HCT116 (cell line): ENCODE measurements at regions not wholly inside any gene's neighbourhood (a gene's known extent, or its start where the extent isn't known, plus 50 kb on each side); places are given as distances from the start of the nearest gene placed in this dataset.

Experiments
- ATAC-seq: fragments of 200-7000 bp; cut with Tn5 transposase; 2 replicates; pipeline ENCODE4 v1.9.1; 2020; ENCODE audit warnings: mild to moderate bottlenecking, moderate library complexity
- BruUV-seq: library from RNA; stranded (reverse); fragments of 400-500 nt; replicated peaks from 2 replicates; lab custom pipeline; 2021; lab: Mats Ljungman, UMichigan
- CTCF ChIA-PET: fragments of 300-600 bp; sonication (Branson Sonifier 250); formaldehyde crosslinking; loops from one replicate; lab custom pipeline; 2021; ENCODE audit warnings: antibody characterized with exemption; lab: Charles Lee
- POLR2A ChIA-PET: fragments of 300-600, 350-600 bp; sonication (Branson Sonifier 250); formaldehyde crosslinking; loops from one replicate; lab custom pipeline; 2021; ENCODE audit warnings: antibody characterized with exemption; lab: Charles Lee
- RAD21 ChIA-PET, 2 experiments: fragments of 300-600 bp; sonication (Branson Sonifier 250); formaldehyde crosslinking; loops; one replicate each; lab custom pipeline; 2023; ENCODE audit warnings: low total read pairs in 2 of 2; ENCODE audit not compliant: uncharacterized antibody in 2 of 2, unreplicated experiment in 2 of 2, low non-redundant PET in 1 of 2; lab: Charles Lee
- DNase-seq: peaks from one replicate; pipeline ENCODE4 v3.0.0-alpha.2; 2010; ENCODE audit warnings: low read depth, low spot score
- H2AFZ ChIP-seq: fragments of 200-600 bp; shearing (Covaris generic), sonication (generic); 2 replicates; pipeline ENCODE4 v1.6.1; 2017; ENCODE audit warnings: low read depth, mixed run types, mixed read lengths, antibody characterized with exemption, low read length; ENCODE audit not compliant: poor library complexity, severe bottlenecking
- H3K27ac ChIP-seq: 2 replicates; pipeline ENCODE4 v1.5.1; 2012; ENCODE audit warnings: low read depth, low read length
- H3K27me3 ChIP-seq: fragments of 200-600 bp; sonication (generic); 2 replicates; pipeline ENCODE4 v1.6.1; 2016; ENCODE audit warnings: mixed run types, low read length, mixed read lengths; ENCODE audit not compliant: insufficient read depth
- H3K36me3 ChIP-seq, 2 experiments: fragments of 200-500 bp in 1 of 2; fragments of 200-600 bp in 1 of 2; sonication (Bioruptor generic) in 1 of 2; sonication (generic) in 1 of 2; 2 replicates each; pipeline versions ENCODE4 v1.5.1 to v1.6.1; 2014 to 2016; ENCODE audit warnings: low read length in 2 of 2, inconsistent platforms in 1 of 2, mixed read lengths in 1 of 2, mixed run types in 1 of 2; ENCODE audit not compliant: insufficient read depth in 2 of 2, control insufficient read depth in 1 of 2
- H3K4me1 ChIP-seq, 2 experiments: fragments of 200-600 bp in 1 of 2; sonication (generic) in 1 of 2; 2 replicates each; pipeline versions ENCODE4 v1.5.1 to v1.6.1; 2012 to 2017; ENCODE audit warnings: low read length in 2 of 2, inconsistent platforms in 1 of 2, mild to moderate bottlenecking in 1 of 2, mixed read lengths in 1 of 2, mixed run types in 1 of 2, moderate library complexity in 1 of 2; ENCODE audit not compliant: insufficient read depth in 2 of 2, control insufficient read depth in 1 of 2
- H3K4me2 ChIP-seq: fragments of 200-600 bp; sonication (generic); 2 replicates; pipeline ENCODE4 v1.6.1; 2017; ENCODE audit warnings: mixed run types, low read length, mixed read lengths
- H3K4me3 ChIP-seq, 2 experiments: fragments of 200-600 bp in 1 of 2; sonication (generic) in 1 of 2; replicated peaks in 1 of 2; 2 replicates each; pipeline ENCODE4 v1.5.1; 2011 to 2016; ENCODE audit warnings: low read length in 2 of 2, control low read depth in 1 of 2, low read depth in 1 of 2, mild to moderate bottlenecking in 1 of 2, mixed read lengths in 1 of 2, mixed run types in 1 of 2
- H3K79me2 ChIP-seq: fragments of 200-600 bp; sonication (generic); 2 replicates; pipeline ENCODE4 v1.6.1; 2017; ENCODE audit warnings: mild to moderate bottlenecking, mixed run types, low read length, moderate library complexity, mixed read lengths; ENCODE audit not compliant: insufficient read depth
- H3K9ac ChIP-seq: fragments of 200-600 bp; sonication (generic); 2 replicates; pipeline ENCODE4 v1.6.1; 2016; ENCODE audit warnings: low read length, mixed read lengths
- H3K9me2 ChIP-seq: fragments of 200-600 bp; sonication (generic), shearing (Covaris generic); 2 replicates; pipeline ENCODE4 v1.6.1; 2017; ENCODE audit warnings: mixed run types, mild to moderate bottlenecking, moderate library complexity; ENCODE audit not compliant: insufficient read depth
- H3K9me3 ChIP-seq, 2 experiments: fragments of 200-500 bp in 1 of 2; fragments of 200-600 bp in 1 of 2; sonication (Bioruptor generic) in 1 of 2; sonication (generic) in 1 of 2; 2 replicates each; pipeline ENCODE4 v1.6.1; 2014 to 2017; ENCODE audit warnings: low read length in 2 of 2, mixed read lengths in 2 of 2, inconsistent platforms in 1 of 2, low read depth in 1 of 2, mild to moderate bottlenecking in 1 of 2, mixed run types in 1 of 2, moderate library complexity in 1 of 2; ENCODE audit not compliant: control insufficient read depth in 1 of 2, insufficient read depth in 1 of 2
- H4K20me1 ChIP-seq: fragments of 200-600 bp; sonication (generic), shearing (Covaris generic); 2 replicates; pipeline ENCODE4 v1.6.1; 2017; ENCODE audit warnings: mixed run types, mild to moderate bottlenecking, moderate library complexity; ENCODE audit not compliant: insufficient read depth
- CEBPB ChIP-seq: IDR thresholded peaks from 2 replicates; pipeline ENCODE4 v1.6.1; 2012; ENCODE audit warnings: low read depth
- EZH2 ChIP-seq: fragments of 200-600 bp; sonication (generic); IDR thresholded peaks from 2 replicates; pipeline ENCODE4 v1.6.1; 2017; ENCODE audit warnings: antibody characterized with exemption, mixed run types
- MAX ChIP-seq: IDR thresholded peaks from 2 replicates; pipeline ENCODE4 v1.6.1; 2012
- POLR2A ChIP-seq: IDR thresholded peaks from 2 replicates; pipeline ENCODE4 v1.7.0; 2011; ENCODE audit warnings: borderline replicate concordance; ENCODE audit not compliant: insufficient read depth, insufficient read length; ENCODE audit errors: extremely low read depth
- SIN3A ChIP-seq: IDR thresholded peaks from 2 replicates; pipeline ENCODE4 v1.6.1; 2012; ENCODE audit warnings: low read depth
- TCF7L2 ChIP-seq: IDR thresholded peaks from 2 replicates; pipeline ENCODE4 v1.7.0; 2011; ENCODE audit warnings: borderline replicate concordance, inconsistent platforms; ENCODE audit not compliant: insufficient read depth, insufficient read length; ENCODE audit errors: extremely low read depth
- YY1 ChIP-seq: IDR thresholded peaks from 2 replicates; pipeline ENCODE4 v1.6.1; 2011; ENCODE audit warnings: low read length, low read depth, moderate library complexity, mild to moderate bottlenecking; ENCODE audit not compliant: insufficient replicate concordance; ENCODE audit errors: extremely low read depth
- ZNF274 ChIP-seq: fragments of 200-500 bp; sonication (Bioruptor generic); IDR thresholded peaks from 2 replicates; pipeline ENCODE4 v1.6.1; 2014; ENCODE audit warnings: mild to moderate bottlenecking, low read depth, low read length, inconsistent platforms
- intact Hi-C: fragments of 100-400 bp; cut with micrococcal nuclease; formaldehyde crosslinking; loops from 2 replicates; pipeline ENCODE4 v1.10.0; 2022
- TF ChIP-seq, protein P1 (sequence below): IDR thresholded peaks from 2 replicates; pipeline ENCODE4 v1.6.1; 2012; ENCODE audit warnings: low read depth
- TF ChIP-seq, protein P2 (sequence below): IDR thresholded peaks from 2 replicates; pipeline ENCODE4 v1.6.1; 2012

GRCh38 chr5:6950250-6950649 lies 237.0 kb downstream of the TENT4A start:
- intact Hi-C loops, result no loop called here
- POLR2A ChIA-PET, result no interaction called here
- Histone ChIP-seq H3K4me1 (no peaks in the 10 kb centered on the region), H3K9ac (no peak overlapping the region), H3K27me3 (no peaks in the 10 kb centered on the region), H4K20me1 (no peaks in the 10 kb centered on the region), H3K4me3 (no peak overlapping the region), H3K79me2 (no peaks in the 10 kb centered on the region), H3K9me3 (no peaks in the 10 kb centered on the region), H3K27ac (no peak overlapping the region), H3K4me2 (no peak overlapping the region), H3K9me2 (no peaks in the 10 kb centered on the region), H2AFZ (no peak overlapping the region), H3K36me3 (no peaks in the 10 kb centered on the region)
- DNase-seq (no peak), ATAC-seq (no peak)
- CTCF ChIA-PET, result no interaction called here
- BruUV-seq, result no TSS peak
- no peak for TF ChIP-seq EZH2
- TF ChIP-seq, protein P1, sequence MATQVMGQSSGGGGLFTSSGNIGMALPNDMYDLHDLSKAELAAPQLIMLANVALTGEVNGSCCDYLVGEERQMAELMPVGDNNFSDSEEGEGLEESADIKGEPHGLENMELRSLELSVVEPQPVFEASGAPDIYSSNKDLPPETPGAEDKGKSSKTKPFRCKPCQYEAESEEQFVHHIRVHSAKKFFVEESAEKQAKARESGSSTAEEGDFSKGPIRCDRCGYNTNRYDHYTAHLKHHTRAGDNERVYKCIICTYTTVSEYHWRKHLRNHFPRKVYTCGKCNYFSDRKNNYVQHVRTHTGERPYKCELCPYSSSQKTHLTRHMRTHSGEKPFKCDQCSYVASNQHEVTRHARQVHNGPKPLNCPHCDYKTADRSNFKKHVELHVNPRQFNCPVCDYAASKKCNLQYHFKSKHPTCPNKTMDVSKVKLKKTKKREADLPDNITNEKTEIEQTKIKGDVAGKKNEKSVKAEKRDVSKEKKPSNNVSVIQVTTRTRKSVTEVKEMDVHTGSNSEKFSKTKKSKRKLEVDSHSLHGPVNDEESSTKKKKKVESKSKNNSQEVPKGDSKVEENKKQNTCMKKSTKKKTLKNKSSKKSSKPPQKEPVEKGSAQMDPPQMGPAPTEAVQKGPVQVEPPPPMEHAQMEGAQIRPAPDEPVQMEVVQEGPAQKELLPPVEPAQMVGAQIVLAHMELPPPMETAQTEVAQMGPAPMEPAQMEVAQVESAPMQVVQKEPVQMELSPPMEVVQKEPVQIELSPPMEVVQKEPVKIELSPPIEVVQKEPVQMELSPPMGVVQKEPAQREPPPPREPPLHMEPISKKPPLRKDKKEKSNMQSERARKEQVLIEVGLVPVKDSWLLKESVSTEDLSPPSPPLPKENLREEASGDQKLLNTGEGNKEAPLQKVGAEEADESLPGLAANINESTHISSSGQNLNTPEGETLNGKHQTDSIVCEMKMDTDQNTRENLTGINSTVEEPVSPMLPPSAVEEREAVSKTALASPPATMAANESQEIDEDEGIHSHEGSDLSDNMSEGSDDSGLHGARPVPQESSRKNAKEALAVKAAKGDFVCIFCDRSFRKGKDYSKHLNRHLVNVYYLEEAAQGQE, result no peak
- no peak for TF ChIP-seq YY1
- no peak for TF ChIP-seq TCF7L2
- no peak for TF ChIP-seq ZNF274
- RAD21 ChIA-PET, result no interaction called here

DNA sequence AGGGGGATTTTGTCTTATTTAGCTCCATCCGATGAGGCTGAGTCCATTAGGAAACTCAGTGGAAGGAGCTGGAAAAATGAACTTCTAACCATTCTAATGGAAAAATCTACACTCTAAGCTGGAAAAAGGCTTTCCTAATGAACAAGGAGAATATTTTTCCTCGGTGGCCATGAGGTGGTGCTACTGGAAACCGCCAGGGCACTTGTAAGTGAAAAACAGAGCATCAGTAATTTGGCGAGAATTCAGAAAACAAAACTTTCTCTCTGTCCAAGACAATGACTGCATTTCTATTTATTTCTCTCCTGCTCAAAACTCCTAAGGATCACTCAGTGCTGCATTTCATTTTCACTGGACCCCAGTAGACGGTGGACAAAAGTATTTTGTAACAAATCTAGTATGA lies 237.6 kb downstream of the TENT4A start:
- no peaks in the 10 kb centered on the region for H3K4me1 ChIP-seq
- H3K4me3 ChIP-seq, result no peak overlapping the region
- ChIA-PET CTCF (no interaction called here), RAD21 (no interaction called here), POLR2A (no interaction called here)
- no peak overlapping the region for H3K4me2 ChIP-seq
- DNase-seq, result no peak
- no peaks in the 10 kb centered on the region for H3K9me2 ChIP-seq
- no peak for ATAC-seq
- no peak overlapping the region for H3K9ac ChIP-seq
- TF ChIP-seq, protein P2, sequence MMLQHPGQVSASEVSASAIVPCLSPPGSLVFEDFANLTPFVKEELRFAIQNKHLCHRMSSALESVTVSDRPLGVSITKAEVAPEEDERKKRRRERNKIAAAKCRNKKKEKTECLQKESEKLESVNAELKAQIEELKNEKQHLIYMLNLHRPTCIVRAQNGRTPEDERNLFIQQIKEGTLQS, result no peak
- TF ChIP-seq YY1, result no peak
- TF ChIP-seq POLR2A, result no peak
- TF ChIP-seq SIN3A, result no peak
- no peak for TF ChIP-seq MAX
- TF ChIP-seq CEBPB, result no peak
- H3K36me3 ChIP-seq, result no peaks in the 10 kb centered on the region
- no peaks in the 10 kb centered on the region for H3K27me3 ChIP-seq
- H3K27ac ChIP-seq, result no peak overlapping the region
- H2AFZ ChIP-seq, result no peak overlapping the region
- H3K9me3 ChIP-seq, result no peaks in the 10 kb centered on the region
- H3K79me2 ChIP-seq, result no peaks in the 10 kb centered on the region
- no peaks in the 10 kb centered on the region for H4K20me1 ChIP-seq
- BruUV-seq, result no TSS peak
- intact Hi-C loops, result no loop called here
